DMS153 (cell line): ENCODE measurements at regions not wholly inside any gene's neighbourhood (a gene's known extent, or its start where the extent isn't known, plus 50 kb on each side); places are given as distances from the start of the nearest gene placed in this dataset.
"Not testable (repeated sequence)": the region's sequence is repeated elsewhere in the genome, so short reads cannot be mapped to it uniquely, and the experiment has no call there.

Experiments
- DNase-seq: peaks from one replicate; lab custom pipeline; 2025; lab: John Stamatoyannopoulos, UW

DNA sequence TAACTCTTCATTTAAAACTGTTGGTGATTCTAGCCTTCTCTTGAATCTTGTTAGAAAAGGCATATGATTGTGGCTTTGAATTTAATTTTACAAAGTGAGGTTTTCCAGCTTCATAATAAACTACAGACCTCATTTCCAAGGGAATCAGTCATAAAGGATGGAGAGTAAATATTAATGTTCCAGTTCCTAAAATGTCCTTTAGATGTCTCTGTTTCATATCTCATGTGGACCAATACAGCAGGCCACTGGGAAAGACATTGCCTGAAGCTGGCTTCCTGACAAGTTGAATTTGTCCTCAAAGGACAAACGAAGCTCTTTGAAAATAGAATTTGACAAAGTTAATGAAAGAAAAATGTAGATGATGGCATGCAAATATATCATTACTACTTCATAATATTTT is 125.4 kb downstream of the ZNF330 start:
- peak; percentile 26 for DNase-seq

DNA sequence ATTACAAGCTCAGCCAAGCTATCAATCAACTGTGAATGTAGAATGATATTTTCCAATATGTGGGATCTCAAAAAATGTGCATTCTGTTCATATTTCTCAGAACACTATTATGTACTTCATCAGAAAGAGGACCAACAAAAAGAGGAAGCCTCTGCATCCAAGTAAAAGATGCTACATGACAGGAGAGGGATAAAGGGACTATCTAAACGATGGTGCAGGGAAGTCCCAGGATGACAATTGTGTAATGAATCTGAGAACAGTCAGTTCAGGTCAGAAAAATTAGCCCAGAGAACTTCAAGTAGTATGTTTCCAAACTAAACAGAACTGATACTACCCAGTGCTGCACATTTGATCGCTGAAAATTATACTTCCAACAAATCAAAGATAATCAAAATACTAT is 127.0 kb downstream of the ZNF330 start:
- no peak for DNase-seq

DNA sequence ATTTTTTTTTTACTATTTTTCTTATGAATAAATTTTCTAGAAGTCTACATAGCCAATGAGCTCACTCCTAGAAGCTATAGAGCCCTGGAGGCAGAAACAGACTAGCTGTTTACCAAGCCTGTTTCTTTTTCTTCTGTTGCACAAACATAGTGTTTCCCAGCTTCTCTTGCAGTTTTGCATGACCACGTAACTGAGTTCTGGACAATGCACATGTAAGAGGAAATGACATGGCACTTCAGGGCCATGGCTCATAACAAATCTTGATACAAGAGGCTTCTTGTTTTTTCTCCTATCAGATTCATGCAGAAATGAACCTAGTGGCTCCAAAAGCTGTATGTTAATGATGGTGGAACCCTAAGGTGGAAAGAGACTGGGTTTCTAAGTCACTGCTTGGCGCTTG is 127.4 kb downstream of the ZNF330 start:
- peak; percentile 20 for DNase-seq

DNA sequence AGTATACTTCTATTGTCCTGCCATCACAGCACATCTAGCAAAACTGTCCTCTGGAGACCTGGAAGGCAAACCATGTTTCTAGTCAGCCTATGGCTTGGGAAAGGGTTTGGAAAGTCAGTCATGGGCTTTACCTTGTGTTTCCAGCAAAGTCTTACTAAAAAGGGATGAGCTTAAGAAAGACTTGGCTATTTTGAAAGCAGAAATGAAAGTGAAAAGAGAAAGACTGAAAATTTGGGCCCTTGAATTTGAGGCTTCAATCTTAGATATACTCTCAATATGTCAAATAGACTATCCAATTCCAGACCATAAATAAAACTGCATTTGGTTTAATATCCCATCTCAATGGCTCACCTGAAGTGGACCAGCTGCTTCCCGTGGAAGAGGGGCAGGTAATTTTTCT is 127.9 kb downstream of the ZNF330 start:
- no peak for DNase-seq

DNA sequence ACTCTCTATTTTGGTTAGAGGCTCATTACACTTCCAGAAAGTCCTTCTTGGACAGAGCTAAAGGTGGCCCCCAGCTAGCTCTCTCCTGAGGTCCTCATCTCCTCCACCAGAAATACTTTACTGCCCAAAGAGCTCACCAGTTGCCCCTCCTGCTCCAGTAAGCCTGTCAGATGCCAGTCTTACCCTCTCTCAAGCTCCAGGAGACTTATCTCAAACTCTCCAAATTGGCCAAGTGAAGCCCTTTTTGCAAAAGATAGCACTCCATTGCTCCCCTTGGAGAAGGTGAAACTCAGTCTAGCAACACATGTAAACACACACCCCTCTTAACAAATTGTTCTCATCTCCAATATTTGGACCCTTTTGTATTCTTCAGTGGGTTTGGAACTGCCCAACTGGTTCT is 128.5 kb downstream of the ZNF330 start:
- no peak for DNase-seq

DNA sequence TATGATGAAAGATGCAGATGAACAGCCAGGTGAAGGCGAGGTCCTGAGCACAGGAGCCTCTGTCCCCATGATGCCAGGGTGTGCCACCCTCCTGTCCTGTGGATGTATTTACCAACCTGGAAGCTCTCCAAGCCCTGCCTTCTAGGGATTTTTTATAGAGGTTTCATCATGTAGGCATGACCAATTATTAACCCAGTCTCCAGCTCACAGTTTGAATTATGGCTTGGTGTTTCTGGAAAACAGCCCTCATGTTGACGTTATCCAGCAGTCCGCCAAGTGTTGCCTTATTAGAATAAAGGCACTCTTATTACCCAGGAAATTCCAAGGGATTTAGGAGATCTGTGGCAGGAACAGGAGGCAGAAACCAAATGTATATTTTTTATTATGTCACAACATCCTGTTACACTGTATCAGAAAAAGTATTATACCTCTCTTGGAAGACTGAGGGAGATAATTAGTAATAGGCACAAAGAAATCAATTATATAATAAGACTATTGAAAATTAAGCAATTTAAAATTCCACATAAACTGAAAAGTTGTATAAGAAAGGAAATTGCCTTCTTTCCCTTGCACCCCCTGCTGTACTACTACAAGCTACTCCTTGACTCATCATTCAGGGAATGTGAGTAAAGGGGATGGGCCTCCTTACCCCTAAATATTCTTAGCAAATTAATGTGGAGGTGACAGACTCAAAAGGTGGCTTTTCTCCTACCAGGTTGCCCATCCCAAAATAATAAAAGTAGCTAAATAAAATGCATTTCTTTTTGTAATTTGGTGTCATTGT is 129.6 kb downstream of the ZNF330 start:
- DNase-seq = peak; percentile 93

DNA sequence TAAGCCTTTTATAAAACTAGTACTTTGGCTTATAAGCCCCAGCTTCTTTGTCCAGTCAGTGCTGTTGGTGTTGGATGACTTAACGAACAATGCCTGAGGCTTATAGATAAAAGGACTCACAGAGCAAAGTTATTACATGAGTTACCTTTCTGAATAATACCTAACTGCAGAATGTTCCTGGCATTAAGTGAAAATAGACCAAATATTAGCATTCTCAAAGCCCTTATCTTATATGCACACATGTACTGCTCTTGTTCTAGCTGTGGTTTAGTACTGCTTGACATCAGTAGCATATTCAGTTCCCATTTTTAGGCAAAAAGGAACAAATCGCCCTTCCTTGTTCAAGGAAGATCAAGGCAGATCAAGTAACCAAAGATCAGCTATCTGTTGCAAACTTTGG is 131.6 kb downstream of the ZNF330 start:
- no peak for DNase-seq

DNA sequence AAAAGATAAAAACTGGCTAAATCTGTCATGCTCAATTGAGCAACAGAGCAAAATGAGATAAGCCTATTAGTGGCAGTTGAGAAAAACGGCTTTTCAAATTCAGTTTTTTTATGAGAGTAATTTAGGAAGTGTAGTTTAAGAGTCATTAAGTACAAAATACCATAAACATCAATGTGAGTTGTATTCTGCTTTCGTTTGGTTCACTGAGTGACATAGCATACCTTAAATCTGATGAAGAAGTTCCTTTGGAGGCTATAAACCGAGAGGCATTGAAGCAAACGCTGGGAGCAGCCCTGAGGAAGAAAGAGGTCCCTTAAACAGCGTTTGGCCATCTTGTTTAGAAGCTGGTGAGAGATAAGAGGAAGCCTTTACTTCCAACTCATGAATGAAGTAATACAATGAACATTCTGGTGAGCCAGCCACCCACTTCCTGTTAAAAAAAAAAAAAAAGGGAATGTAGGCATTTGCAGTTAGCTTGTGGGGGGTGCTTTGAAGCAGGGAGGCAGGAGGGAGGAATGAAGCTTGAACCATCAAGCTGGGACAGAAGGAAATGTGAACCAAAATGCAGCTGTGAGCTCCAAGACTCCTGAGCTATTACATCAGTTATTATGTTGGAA is 132.3 kb downstream of the ZNF330 start:
- peak; percentile 4 for DNase-seq

DNA sequence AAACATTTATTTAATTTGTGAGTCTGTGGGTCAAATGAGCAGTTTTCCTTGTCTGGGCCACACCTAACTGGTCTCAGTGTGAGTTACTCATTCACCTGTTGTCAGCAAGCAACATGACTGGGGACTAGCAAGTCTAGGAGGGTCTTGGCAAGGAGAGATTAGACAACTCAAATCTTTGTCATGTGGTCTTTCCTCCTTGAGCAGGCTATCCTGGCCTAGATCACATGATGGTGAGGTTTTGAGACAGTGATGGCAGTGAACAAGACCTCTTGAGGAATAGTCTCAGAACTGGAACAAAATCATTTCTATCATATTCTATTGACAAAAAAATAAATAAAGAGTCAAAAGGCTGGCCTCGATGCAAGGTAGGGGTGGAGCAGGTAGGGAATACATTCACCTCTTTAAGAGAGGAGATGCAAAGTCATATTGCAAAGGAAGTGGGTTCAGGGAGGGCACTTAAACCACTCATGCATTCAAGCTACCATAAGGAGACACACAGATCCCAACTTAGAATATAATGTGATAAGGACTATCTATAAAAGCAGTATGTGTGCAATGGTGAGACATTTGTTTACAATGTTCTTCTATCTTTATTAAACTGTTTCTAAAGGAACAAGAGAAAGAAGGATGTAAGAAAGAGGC is 135.7 kb downstream of the ZNF330 start:
- DNase-seq = no peak

DNA sequence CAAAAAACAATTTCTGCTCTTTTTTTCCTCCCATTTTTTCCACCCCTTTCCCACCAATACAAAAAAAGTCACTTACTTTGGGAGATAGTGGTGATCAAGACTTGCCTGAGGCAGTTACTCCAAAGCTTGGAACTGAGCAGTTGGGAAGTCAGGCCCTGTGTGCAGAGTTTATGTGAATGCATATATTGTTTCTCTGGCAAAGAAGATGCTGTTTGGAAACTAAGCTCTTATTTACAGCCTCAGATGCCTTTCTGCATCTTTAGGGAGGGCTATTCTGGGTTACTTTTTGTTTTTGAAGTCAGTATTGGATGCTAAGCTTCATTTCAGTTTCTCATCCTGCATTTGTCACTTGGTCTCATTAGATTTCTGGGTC is 136.3 kb downstream of the ZNF330 start:
- no peak for DNase-seq

DNA sequence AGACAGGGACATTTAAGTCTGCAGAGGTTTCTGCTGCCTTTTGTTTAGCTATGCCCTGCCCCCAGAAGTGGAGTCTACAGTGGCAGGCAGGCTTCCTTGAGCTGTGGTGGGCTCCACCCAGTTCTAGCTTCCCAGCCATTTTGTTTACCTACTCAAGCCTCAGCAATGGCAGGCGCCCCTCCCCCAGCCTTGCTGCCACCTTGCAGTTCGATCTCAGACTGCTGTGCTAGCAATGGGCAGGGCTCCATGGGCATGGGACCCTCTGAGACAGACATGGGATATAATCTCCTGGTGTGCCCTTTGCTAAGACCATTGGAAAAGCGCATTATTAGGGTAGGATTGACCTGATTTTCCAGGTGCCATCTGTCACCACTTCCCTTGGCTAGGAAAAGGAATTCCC is 147.5 kb downstream of the ZNF330 start:
- not testable (repeated sequence) for DNase-seq

DNA sequence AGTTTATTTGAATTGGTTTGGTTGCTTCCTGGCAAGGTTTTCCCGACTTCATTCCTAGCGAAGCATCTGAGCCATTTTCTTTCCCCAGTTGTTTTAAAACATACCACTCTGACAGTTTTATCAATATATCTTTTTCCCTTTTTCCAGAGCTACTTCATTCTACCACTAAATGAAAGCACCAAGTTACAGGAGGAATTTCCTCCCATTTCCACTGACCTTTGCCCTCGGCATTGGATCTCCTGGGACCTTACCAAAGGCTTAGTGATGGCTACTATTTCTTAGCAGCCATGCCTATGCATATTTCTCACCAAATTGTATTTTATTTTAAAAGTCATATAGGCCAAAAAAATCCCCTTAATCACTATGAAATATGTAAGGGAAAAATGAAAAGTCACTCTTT is 150.5 kb downstream of the ZNF330 start:
- no peak for DNase-seq

DNA sequence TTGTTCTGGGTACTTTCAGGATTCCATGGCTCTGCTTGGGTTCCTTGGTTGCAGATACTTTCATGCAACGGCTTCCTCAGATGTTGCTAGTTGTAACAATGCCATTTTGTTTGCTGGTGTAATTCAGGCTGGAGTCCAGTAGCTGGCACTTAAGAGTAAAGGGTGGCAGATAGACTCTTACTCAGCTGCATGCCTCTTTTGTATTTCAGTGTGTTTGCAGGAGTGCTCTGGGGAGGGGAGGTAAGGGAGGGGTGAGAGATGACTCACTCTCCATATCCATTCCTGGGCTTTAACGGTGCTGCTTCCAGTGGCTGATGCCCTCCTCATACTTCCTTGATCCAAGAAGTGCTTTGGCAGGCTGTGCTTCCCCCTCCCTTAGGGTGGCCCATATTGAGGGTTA is 155.2 kb downstream of the ZNF330 start:
- peak; percentile 91 for DNase-seq

DNA sequence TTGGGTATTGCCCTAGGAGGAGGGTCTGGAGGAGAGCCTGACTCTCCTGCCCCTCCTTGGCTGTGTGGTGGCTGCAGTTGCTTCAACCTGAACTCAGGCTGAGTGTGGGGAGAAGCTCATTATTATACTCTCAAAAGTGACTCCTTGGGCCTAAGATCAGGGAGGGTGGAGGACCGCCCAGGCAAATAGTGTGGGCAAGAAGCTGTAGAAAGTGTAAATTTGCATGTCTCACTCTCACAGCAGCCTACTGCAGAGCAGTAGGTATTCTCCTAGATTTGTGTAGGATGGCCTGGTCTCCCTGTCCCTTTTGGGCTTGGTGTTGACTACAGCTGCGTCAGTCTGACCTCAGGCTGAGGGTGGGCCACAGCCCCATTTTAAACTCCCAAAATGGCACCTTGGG is 156.1 kb downstream of the ZNF330 start:
- no peak for DNase-seq

DNA sequence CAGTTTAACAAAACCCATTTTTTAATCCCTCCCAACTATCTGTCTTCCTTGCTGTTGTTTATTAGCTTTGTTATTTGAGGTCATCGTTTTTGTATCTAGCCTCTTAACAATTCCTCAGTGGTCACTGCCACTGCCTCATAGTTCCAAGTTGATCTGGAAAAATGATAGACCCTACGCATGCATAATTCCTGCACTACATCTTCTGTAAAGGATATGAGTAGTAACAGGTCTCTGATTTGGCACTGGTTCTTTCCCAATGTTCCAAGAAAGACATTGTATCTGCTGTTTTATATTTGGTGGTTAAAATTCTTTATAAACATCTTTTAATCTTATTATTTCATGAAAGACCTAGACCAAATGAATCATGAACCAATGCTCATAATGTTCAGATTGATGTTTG is 166.6 kb downstream of the ZNF330 start:
- no peak for DNase-seq

DNA sequence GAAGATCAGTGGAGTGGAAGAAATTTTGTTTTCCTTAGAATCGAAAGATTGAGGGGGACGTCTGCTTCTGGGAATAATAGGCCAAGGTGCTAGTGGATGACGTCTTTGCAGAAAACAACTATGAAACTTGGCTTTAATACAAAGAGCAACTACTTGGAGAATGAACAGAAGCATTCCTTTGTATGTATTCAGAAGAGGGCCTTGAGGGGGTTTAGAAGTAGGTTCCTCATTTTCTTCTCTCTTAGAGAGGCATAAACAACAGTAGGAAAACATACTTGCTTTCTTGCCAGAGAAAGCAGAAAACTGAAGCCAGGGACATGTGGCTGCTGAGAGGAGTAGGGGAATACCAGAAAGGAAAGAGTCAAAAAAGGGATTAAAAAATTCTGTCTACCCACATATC is 167.8 kb downstream of the ZNF330 start:
- no peak for DNase-seq

DNA sequence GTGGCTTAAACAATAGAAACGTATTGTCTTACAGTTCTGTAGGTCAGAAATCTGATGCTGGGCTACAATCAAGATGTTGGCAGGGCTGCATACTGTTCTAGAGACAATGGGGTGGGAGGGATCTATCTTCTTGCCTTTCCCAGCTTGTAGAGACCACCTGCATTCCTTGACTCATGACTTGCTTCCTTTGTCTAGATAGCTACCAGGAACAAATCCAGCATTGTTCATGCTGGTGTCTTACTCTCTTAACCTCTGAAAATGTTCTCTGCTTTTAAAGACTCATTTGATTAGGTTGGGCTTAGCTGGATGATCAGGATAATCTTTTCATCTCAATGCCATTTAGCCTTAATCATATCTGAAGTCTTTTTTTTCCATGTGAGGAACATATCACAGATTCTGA is 169.0 kb downstream of the ZNF330 start:
- no peak for DNase-seq

DNA sequence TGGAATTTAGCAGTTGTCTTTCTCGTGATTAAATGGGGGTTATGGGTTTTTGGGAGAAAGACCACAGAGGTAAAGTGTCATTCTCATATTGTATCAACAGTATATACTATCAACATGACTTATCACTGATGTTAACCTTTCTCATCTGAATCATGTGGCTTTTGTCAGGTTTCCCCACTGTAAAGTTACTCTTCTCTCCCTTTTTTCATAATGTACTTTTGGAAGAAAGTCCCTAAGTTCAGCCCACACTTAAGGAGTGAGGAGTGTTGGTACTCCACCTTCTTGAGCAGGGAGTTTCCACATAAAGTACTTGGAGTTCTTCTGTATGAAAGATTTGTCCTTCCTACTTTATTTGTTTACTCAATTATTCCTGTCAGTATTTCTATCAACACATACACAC is 169.9 kb downstream of the ZNF330 start:
- no peak for DNase-seq

DNA sequence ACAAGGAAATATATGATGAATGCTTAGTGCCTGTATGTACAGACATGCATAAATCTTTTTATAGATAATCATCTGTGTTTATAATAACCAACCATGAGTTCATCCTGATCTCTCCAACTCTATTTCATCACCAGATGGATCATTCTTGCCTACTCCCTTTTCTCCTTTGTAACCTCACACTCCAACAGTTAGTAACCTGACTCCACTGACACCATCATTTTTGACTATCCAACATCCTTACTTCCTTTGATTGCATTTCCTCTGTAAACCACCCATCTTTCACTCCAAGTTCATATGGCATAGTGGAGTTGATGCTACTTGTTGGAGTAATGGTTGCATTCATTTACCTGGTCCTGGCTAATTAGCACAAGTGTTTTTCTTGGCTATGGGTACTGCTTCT is 170.6 kb downstream of the ZNF330 start:
- DNase-seq = peak; percentile 81

DNA sequence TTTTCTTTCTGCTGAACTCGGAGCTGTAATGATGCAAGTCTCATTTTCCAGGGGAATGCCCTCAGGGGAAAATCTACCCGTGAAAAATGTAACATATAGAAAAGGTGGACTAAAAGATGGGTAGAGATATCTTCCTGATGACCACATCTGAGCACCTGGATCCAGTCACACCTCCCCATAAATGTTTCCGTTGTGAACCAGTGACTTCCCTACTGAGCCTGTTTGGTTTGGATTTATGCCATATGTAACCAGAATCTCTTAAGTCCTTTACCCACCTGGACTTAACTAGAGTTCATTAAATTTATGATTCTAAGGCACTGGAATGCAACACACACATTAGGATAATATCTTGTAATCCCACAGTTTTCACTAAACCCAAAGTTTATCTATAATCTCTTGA is 171.1 kb downstream of the ZNF330 start:
- DNase-seq = peak; percentile 83

DNA sequence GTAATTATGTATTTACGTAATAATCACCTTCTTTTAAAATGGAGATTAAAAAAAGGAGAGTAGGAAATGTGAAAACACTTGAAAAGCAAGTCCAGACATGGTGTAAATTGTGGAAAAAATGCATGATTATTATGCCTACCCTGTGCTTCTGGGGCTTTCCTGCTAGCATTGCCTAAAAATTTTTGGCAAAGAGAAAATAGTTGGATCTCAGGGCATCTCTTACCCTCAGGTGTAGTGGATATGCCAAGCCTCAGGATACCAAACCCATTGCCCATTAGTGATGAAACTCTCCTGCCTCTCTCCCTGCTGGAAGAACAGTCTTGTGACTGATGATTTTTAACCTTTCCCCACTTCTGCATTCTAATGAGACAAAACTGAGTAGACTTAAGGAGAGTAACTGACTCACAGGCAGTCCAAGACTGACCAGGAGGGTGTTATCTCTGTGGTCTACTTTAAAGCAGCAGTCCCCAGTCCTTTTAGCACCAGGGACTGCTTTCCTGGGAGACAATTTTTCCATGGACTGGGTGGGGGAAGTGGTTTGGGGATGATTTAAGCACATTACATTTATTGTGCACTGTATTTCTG is 174.6 kb downstream of the ZNF330 start:
- DNase-seq = no peak

DNA sequence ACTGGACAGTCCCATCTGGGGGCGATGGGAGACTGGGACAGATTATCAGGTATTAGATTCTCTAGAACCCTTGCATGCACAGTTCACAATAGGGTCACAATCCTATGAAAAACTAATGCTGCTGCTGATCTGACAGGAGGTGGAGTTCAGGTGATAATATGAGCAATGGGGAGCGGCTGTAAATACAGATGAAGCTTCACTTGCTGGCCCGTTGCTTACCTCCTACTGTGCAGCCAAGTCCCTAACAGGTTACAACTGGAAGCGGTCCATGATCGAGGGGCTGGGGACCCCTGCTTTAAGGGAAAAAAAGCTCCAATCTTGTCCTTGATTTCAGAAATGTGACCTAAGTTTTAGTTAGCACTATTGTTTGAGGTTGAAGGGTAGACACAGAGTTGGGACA is 175.2 kb downstream of the ZNF330 start:
- DNase-seq = no peak

DNA sequence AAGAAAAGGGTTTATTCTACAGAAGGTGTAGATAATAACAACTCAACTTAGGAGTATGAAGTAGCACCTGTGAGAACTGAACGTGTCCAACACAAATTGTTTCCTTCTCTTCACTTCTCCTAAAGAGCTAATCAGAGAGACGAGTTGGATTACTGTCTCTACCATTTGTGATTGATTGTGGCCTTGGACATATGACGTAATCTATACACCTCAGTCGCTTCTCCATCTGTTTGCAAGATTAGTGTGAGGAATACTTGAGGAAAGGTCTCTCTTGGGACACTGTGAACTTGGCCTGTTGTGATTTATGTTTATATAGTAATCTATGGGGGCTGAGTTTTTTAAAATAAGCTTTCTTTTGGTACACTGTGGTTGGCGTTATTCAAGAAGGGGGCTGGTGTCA is 182.0 kb downstream of the ZNF330 start:
- DNase-seq = no peak
